NCI-H526 treated with DMSO at 0.1 percent for 48 hours (cell line): ENCODE measurements at regions not wholly inside any gene's neighbourhood (a gene's known extent, or its start where the extent isn't known, plus 50 kb on each side); places are given as distances from the start of the nearest gene placed in this dataset.
"Not testable (repeated sequence)": the region's sequence is repeated elsewhere in the genome, so short reads cannot be mapped to it uniquely, and the experiment has no call there.

Experiments used
- DNase-seq: peaks from one replicate; lab custom pipeline; 2025; lab: John Stamatoyannopoulos, UW

- no peak for DNase-seq
Observed at GRCh38 chr5:155116456-155117251, 103.1 kb downstream of the KIF4B start.

GRCh38 chr5:155125551-155126095 is 112.1 kb downstream of the KIF4B start:
- no peak for DNase-seq

- DNase-seq, result no peak
Observed at GRCh38 chr5:155126573-155126972, 113.0 kb downstream of the KIF4B start.

DNA sequence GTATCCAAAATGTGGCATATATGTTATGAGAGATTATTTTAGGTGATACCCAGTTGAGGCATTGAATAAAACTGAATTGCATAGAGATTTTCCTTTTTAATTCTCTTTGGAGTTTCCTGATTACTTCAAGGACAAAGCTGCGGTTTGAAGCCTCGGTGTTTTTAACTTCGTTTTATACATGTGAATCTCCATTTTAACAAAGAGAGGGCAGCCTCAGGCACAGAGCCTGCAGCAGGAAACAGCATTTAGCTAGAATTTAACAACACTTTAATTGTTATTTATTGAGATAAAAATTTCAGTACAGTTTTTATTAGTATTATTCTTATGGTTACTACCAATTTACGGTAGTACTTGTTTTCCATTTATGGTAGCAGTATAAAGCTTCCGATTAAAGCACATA is 114.0 kb downstream of the KIF4B start:
- no peak for DNase-seq

DNA sequence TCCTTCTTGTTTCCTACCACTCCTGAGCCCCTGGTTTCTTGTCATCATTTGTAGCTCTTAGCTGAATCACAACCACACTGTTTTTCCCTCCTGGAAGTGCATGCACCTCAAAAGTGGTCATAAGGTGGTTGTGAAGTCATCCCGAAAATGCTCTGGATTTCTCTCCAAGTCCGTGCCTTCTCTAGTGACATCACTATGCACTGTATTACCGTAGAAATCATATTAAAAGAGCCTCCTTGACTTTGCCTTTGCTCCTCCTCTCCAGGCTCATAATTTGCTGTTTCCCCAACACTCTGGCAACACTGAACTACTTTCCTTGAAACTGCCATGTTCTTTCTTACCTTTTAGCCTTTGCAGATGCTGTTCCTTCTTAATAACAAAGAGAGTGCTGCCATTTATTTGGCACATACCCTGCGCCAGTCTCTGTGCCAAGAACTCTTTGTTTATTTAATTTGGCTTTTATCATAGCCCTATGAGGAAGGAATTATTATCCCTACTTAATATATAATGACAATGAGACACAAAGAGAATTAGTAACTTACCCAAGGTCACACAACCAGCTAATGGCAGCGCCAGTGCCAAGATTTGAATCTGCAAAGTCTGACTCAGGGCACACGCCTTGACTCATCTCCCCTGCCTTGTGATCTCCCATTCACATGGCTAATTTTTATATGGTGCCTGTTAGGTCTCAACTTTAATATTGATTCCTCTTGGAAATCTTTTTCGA is 115.4 kb downstream of the KIF4B start:
- DNase-seq, result no peak

GRCh38 chr5:155129513-155129880 is 115.9 kb downstream of the KIF4B start:
- no peak for DNase-seq

- no peak for DNase-seq
Observed at GRCh38 chr5:155134130-155134529, 120.6 kb downstream of the KIF4B start.

- DNase-seq, result no peak
Observed at GRCh38 chr5:155136216-155136850, 122.8 kb downstream of the KIF4B start.

DNA sequence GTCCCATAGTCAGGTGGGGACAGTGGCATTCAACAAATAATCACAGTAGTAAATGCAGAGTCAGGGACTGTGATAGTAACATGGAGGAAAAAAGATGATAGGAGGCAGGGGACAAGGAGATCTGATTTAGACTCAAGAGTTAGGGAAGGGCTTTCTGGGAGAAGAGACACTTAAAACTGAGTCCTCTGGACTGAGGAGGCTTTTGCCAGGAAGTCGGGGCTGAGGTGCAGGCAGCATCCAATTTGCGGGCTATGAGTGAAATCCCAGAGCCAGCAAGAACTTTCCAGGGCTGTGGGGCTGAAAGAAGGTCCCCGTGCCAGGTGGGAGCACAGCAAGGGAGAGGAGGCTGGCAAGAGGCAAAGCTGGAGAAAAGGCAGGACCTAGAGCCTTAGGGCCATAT is 124.1 kb downstream of the KIF4B start:
- DNase-seq, result no peak

DNA sequence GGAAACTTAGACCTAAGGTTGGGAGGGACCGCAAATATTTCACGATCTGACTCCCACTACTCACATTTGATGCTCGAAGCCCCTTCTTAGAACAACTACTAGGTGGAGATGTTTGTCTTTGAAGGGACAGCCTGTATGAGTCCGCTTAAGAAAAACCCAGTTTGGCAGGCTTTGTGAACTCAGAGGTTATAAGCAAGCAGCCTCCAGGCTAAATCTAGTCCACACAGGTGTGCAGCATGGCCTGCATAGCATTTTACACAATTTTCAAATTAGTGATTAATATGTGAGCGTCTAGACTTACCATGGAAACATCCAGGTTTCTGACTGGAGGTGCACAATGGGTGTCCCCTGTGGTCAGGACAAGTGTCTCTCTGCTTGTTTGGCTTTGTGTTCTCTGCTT is 127.1 kb downstream of the KIF4B start:
- no peak for DNase-seq

DNA sequence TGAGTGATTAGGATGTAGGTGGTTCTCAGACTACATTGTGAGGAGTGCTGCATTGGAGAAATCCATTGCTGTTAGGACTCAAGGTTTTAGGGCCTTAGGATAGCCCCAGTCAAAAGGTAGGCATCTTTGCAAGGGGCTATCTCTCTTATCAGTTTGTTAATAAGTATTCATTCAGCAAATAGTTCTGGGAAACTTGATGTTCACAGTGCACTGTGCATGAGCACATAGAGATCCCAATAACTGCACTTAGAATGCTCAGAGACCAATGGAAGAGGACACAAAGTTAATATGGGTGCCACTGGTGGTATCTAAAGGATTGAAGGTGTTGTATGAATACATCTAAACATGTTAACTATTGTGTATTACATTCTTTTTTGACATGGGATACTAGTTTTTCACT is 131.4 kb downstream of the KIF4B start:
- no peak for DNase-seq

- no peak for DNase-seq
Observed at GRCh38 chr5:155147222-155147621, 133.7 kb downstream of the KIF4B start.

DNA sequence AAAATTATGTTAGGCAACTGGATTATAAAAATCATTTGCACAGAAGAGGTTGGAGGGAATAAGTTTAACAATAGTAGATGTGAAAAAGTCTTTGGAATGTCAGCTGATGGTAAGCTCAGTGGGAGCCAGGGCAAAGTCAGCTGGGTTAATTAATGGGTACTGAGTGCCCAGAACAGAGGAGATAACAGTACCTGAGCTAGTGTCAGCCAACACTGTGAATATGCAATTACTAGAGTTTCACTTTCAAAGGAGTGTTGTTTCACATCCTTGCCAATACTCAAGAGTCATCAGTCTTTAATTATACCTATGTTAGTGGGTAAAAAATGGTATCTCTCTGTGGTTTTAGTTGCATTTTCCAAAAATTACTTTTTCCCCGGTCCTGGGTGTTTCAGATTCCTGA is 135.1 kb downstream of the KIF4B start:
- no peak for DNase-seq

DNA sequence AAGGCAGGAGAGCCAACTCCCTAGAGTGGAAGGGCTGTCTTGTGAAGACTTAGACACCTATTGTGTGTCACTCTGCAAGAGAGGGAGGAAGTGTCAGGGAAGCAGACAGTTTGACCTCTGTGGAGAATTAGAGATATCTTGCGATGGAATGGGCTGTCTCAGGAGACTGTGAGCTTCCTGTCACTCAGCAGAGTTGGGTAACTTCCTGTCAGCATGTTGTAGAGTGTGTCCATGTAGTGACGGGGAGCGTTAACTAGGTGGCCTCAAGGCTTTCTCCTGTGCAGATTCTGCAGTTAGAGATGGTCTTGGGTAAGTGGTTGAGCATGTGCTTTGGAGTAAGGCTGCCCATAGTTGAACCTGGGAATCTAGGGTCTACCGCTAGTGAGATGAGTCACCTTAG is 136.5 kb downstream of the KIF4B start:
- DNase-seq, result no peak

GRCh38 chr5:155154973-155155372 is 141.4 kb downstream of the KIF4B start:
- no peak for DNase-seq

GRCh38 chr5:155163084-155163483 is 149.5 kb downstream of the KIF4B start:
- not testable (repeated sequence) for DNase-seq

GRCh38 chr5:155167736-155168135 is 154.2 kb downstream of the KIF4B start:
- no peak for DNase-seq

GRCh38 chr5:155181542-155181941 is 168.0 kb downstream of the KIF4B start:
- DNase-seq, result no peak

DNA sequence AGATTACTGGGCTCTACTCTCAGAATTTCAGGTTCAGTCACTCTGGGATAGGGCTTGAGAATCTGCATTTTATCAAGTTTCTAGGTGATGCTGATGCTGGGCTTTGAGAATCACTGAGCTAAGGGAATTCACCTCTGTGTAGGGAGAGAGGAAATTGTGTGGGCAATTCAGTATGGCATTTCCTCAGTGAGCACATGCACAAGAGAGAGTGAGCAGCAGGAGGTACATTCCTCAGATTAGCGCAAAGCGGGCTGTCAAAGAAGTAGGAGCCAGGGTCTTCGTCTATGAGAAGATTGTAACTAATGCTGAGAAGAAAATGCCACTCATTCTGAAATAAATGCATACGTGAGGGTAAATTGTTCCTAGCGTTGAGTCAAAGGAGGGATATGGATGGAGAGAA is 175.9 kb downstream of the KIF4B start:
- DNase-seq, result no peak

DNA sequence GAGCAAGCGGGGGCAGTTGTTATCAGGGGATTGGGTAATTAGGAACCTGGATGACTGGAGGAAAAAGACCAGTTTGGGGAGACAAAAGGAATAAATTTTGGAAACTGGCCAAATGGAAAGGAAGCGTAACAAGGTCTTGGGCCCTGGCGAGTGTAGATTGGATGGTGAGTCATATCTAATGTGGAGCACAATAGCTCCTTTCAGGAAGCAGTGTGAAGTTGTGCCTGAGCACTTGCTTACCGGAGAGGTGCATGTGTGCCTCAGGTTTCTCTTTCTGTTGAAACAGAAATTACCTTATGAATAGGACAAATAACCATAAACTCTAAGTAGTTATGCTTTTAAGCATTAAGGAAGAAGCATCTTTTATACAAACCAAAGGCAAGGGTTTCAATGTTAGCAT is 176.4 kb downstream of the KIF4B start:
- DNase-seq, result no peak

GRCh38 chr5:155193029-155193428 is 179.5 kb downstream of the KIF4B start:
- no peak for DNase-seq

GRCh38 chr5:155193483-155194107 is 180.0 kb downstream of the KIF4B start:
- no peak for DNase-seq
